ENCODE measurements at regions not wholly inside any gene's neighbourhood (a gene's known extent, or its start where the extent isn't known, plus 50 kb on each side); places are given as distances from the start of the nearest gene placed in this dataset.

GRCh38 chr2:12416600-12416999, 300.1 kb upstream of the TRIB2 start:
- Histone ChIP-seq H3K4me1 (replicated peaks) (peaks cover 29% of the 10 kb centered on the region), H3K27me3 (replicated peaks) (no peaks in the 10 kb centered on the region), H3K27ac (no peak overlapping the region), H3K4me3 (no peak overlapping the region), H3K36me3 (no peaks in the 10 kb centered on the region), H3K9me3 (replicated peaks) (no peaks in the 10 kb centered on the region)
- DNase-seq (ENCODE audit: low read depth in 1 of 2, low spot score in 2 of 2): peak in 1 of 2 experiments; percentile 20

- Histone ChIP-seq H3K27me3 (replicated peaks) (no peaks in the 10 kb centered on the region), H3K9me3 (replicated peaks) (no peaks in the 10 kb centered on the region), H3K36me3 (no peaks in the 10 kb centered on the region), H3K27ac (no peak overlapping the region), H3K4me1 (replicated peaks) (peaks cover 21% of the 10 kb centered on the region), H3K4me3 (no peak overlapping the region)
- no peak for DNase-seq (ENCODE audit: low read depth in 1 of 2, low spot score in 2 of 2)
Measured at GRCh38 chr2:12417786-12418185, 298.9 kb upstream of the TRIB2 start.

GRCh38 chr2:12419803-12420202, 296.9 kb upstream of the TRIB2 start:
- DNase-seq (ENCODE audit: low read depth in 1 of 2, low spot score in 2 of 2): no peak
- H3K9me3 ChIP-seq (replicated peaks): no peaks in the 10 kb centered on the region
- no peaks in the 10 kb centered on the region for H3K36me3 ChIP-seq
- no peak overlapping the region for H3K4me3 ChIP-seq
- no peaks in the 10 kb centered on the region for H3K27me3 ChIP-seq (replicated peaks)
- H3K4me1 ChIP-seq (replicated peaks): peaks cover 13% of the 10 kb centered on the region; the same call in 1 of the 2 replicates
- H3K27ac ChIP-seq: no peak overlapping the region

GRCh38 chr2:12421046-12421445, 295.7 kb upstream of the TRIB2 start:
- no peak overlapping the region for H3K27ac ChIP-seq

GRCh38 chr2:12424219-12424618, 292.5 kb upstream of the TRIB2 start:
- Histone ChIP-seq H3K9me3 (replicated peaks) (no peaks in the 10 kb centered on the region), H3K36me3 (no peaks in the 10 kb centered on the region), H3K4me1 (replicated peaks) (peaks cover 24% of the 10 kb centered on the region), H3K27me3 (replicated peaks) (no peaks in the 10 kb centered on the region), H3K27ac (no peak overlapping the region), H3K4me3 (no peak overlapping the region)
- no peak for DNase-seq (ENCODE audit: low read depth in 1 of 2, low spot score in 2 of 2)

More at GRCh38 chr2:12421046-12421445, 295.7 kb upstream of the TRIB2 start:
- H3K36me3 ChIP-seq: no peaks in the 10 kb centered on the region
- no peaks in the 10 kb centered on the region for H3K27me3 ChIP-seq (replicated peaks)
- peaks cover 13% of the 10 kb centered on the region; the same call in 1 of the 2 replicates for H3K4me1 ChIP-seq (replicated peaks)
- no peak overlapping the region for H3K4me3 ChIP-seq
- no peak for DNase-seq (ENCODE audit: low read depth in 1 of 2, low spot score in 2 of 2)
- no peaks in the 10 kb centered on the region for H3K9me3 ChIP-seq (replicated peaks)

- Histone ChIP-seq H3K27ac (no peak overlapping the region), H3K4me3 (no peak overlapping the region), H3K4me1 (replicated peaks) (peaks cover 30% of the 10 kb centered on the region), H3K9me3 (replicated peaks) (no peaks in the 10 kb centered on the region), H3K36me3 (no peaks in the 10 kb centered on the region), H3K27me3 (replicated peaks) (no peaks in the 10 kb centered on the region)
- no peak for DNase-seq (ENCODE audit: low read depth in 1 of 2, low spot score in 2 of 2)
Measured at GRCh38 chr2:12424809-12425208, 291.9 kb upstream of the TRIB2 start.

- peak overlapping the region; percentile 71 for H3K27ac ChIP-seq
- peak; percentile 57 to 70 for DNase-seq (ENCODE audit: low read depth in 1 of 2, low spot score in 2 of 2)
Measured at GRCh38 chr2:12428324-12428723, 288.4 kb upstream of the TRIB2 start.

GRCh38 chr2:12428786-12429185, 287.9 kb upstream of the TRIB2 start:
- DNase-seq (ENCODE audit: low read depth in 1 of 2, low spot score in 2 of 2): peak; percentile 54 to 77
- H3K27me3 ChIP-seq (replicated peaks): no peaks in the 10 kb centered on the region
- H3K9me3 ChIP-seq (replicated peaks): no peaks in the 10 kb centered on the region
- no peak overlapping the region for H3K4me3 ChIP-seq
- H3K27ac ChIP-seq: peak overlapping the region; percentile 71
- H3K36me3 ChIP-seq: no peaks in the 10 kb centered on the region
- H3K4me1 ChIP-seq (replicated peaks): peaks cover 46% of the 10 kb centered on the region

More at GRCh38 chr2:12428324-12428723, 288.4 kb upstream of the TRIB2 start:
- H3K4me3 ChIP-seq: no peak overlapping the region
- H3K4me1 ChIP-seq (replicated peaks): peaks cover 41% of the 10 kb centered on the region
- H3K36me3 ChIP-seq: no peaks in the 10 kb centered on the region
- H3K27me3 ChIP-seq (replicated peaks): no peaks in the 10 kb centered on the region
- no peaks in the 10 kb centered on the region for H3K9me3 ChIP-seq (replicated peaks)

- Histone ChIP-seq H3K27me3 (replicated peaks) (no peaks in the 10 kb centered on the region), H3K27ac (peak overlapping the region; percentile 71), H3K4me1 (replicated peaks) (peaks cover 51% of the 10 kb centered on the region), H3K9me3 (replicated peaks) (no peaks in the 10 kb centered on the region), H3K36me3 (no peaks in the 10 kb centered on the region), H3K4me3 (no peak overlapping the region)
- peak; percentile 56 to 64 for DNase-seq (ENCODE audit: low read depth in 1 of 2, low spot score in 2 of 2)
Measured at GRCh38 chr2:12429779-12430406, 286.8 kb upstream of the TRIB2 start.

- DNase-seq (ENCODE audit: low read depth in 1 of 2, low spot score in 2 of 2): peak in 1 of 2 experiments; percentile 61
- no peak overlapping the region for H3K4me3 ChIP-seq
- no peaks in the 10 kb centered on the region for H3K36me3 ChIP-seq
- H3K27me3 ChIP-seq (replicated peaks): no peaks in the 10 kb centered on the region
- H3K4me1 ChIP-seq (replicated peaks): peaks cover 52% of the 10 kb centered on the region
- peak overlapping the region; percentile 71 for H3K27ac ChIP-seq
- no peaks in the 10 kb centered on the region for H3K9me3 ChIP-seq (replicated peaks)
Measured at GRCh38 chr2:12430407-12431133, 286.2 kb upstream of the TRIB2 start.

GRCh38 chr2:12432985-12433625, 283.6 kb upstream of the TRIB2 start:
- Histone ChIP-seq H3K27ac (no peak overlapping the region; the same call in 1 of the 2 replicates), H3K36me3 (no peaks in the 10 kb centered on the region), H3K9me3 (replicated peaks) (no peaks in the 10 kb centered on the region), H3K4me3 (no peak overlapping the region), H3K27me3 (replicated peaks) (no peaks in the 10 kb centered on the region), H3K4me1 (replicated peaks) (peaks cover 58% of the 10 kb centered on the region)
- peak in 1 of 2 experiments; percentile 52 for DNase-seq (ENCODE audit: low read depth in 1 of 2, low spot score in 2 of 2)

GRCh38 chr2:12433626-12433990, 283.1 kb upstream of the TRIB2 start:
- H3K9me3 ChIP-seq (replicated peaks): no peaks in the 10 kb centered on the region
- H3K4me3 ChIP-seq: no peak overlapping the region
- H3K36me3 ChIP-seq: no peaks in the 10 kb centered on the region
- no peak for DNase-seq (ENCODE audit: low read depth in 1 of 2, low spot score in 2 of 2)
- H3K27ac ChIP-seq: no peak overlapping the region; the same call in 1 of the 2 replicates
- H3K27me3 ChIP-seq (replicated peaks): no peaks in the 10 kb centered on the region
- H3K4me1 ChIP-seq (replicated peaks): peaks cover 53% of the 10 kb centered on the region

- H3K4me3 ChIP-seq: no peak overlapping the region
- no peaks in the 10 kb centered on the region for H3K36me3 ChIP-seq
- no peaks in the 10 kb centered on the region for H3K9me3 ChIP-seq (replicated peaks)
- no peaks in the 10 kb centered on the region for H3K27me3 ChIP-seq (replicated peaks)
- peaks cover 43% of the 10 kb centered on the region for H3K4me1 ChIP-seq (replicated peaks)
- no peak overlapping the region for H3K27ac ChIP-seq
- DNase-seq (ENCODE audit: low read depth in 1 of 2, low spot score in 2 of 2): no peak
Measured at GRCh38 chr2:12434630-12435098, 282.1 kb upstream of the TRIB2 start.
